ELF-1 (cell line): ENCODE measurements at regions not wholly inside any gene's neighbourhood (a gene's known extent, or its start where the extent isn't known, plus 50 kb on each side); places are given as distances from the start of the nearest gene placed in this dataset.

ENCODE experiments used
- DNase-seq: peaks from one replicate; pipeline ENCODE4 v3.0.0-alpha.2; 2016; ENCODE audit warnings: low read depth, low spot score

GRCh38 chrX:10393241-10393640 is 227.1 kb downstream of the MID1 start:
- no peak for DNase-seq

- no peak for DNase-seq
Measured at GRCh38 chrX:10393899-10394298, 226.5 kb downstream of the MID1 start.

GRCh38 chrX:10395179-10395578 is 225.2 kb downstream of the MID1 start:
- DNase-seq = no peak
